ENCODE measurements at regions not wholly inside any gene's neighbourhood (a gene's known extent, or its start where the extent isn't known, plus 50 kb on each side); places are given as distances from the start of the nearest gene placed in this dataset.

GRCh38 chrX:39638526-39638925 is 459.2 kb downstream of the BCOR start:
- WGBS, 5 donors, result 63 to 94% (median 80%) methylated on average over 2 of the region's 2 CpGs
- peaks cover 0 to 11% (median 0%) of the 10 kb centered on the region in 7 donors for H3K27me3 ChIP-seq (replicated peaks in 1 of 7)
- no peaks in the 10 kb centered on the region for H3K9me3 ChIP-seq
- intact Hi-C loops (cut with DNase I; ENCODE audit: low total_unique reads), result no loop called here
- H3K36me3 ChIP-seq, result no peaks in the 10 kb centered on the region
- DNase-seq, result no peak
- TF ChIP-seq, protein P1, sequence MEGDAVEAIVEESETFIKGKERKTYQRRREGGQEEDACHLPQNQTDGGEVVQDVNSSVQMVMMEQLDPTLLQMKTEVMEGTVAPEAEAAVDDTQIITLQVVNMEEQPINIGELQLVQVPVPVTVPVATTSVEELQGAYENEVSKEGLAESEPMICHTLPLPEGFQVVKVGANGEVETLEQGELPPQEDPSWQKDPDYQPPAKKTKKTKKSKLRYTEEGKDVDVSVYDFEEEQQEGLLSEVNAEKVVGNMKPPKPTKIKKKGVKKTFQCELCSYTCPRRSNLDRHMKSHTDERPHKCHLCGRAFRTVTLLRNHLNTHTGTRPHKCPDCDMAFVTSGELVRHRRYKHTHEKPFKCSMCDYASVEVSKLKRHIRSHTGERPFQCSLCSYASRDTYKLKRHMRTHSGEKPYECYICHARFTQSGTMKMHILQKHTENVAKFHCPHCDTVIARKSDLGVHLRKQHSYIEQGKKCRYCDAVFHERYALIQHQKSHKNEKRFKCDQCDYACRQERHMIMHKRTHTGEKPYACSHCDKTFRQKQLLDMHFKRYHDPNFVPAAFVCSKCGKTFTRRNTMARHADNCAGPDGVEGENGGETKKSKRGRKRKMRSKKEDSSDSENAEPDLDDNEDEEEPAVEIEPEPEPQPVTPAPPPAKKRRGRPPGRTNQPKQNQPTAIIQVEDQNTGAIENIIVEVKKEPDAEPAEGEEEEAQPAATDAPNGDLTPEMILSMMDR (IDR thresholded peaks at IDR 0.05 in 8 of 11, conservative IDR thresholded peaks at IDR 0.05 in 3 of 11), result no peak
- TF ChIP-seq POLR2A (IDR thresholded peaks at IDR 0.05), result no peak
- no peak for TF ChIP-seq POLR2AphosphoS5 (IDR thresholded peaks at IDR 0.05)
- no peak overlapping the region for H3K27ac ChIP-seq
- no peaks in the 10 kb centered on the region for H3K4me1 ChIP-seq
- H3K4me3 ChIP-seq, result no peak overlapping the region

DNA sequence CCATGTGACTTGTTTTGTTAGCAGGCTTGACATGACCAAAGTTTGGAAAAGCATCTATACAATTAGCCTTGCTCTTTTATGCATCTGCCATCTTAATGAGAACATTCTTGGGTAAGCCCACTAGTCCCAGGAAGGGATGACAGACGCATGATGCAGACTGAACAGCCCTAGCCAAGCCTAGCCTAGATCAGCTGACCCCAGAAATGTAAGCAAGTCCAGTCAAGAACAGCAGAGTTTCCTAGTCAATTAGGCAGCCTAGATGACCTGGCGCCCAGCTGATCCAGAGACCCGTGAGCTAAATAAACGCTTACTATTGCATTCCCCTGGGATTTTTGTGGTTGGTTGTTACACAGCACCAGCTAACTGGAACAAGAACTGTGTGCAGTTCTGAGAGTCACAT is 457.9 kb downstream of the BCOR start:
- H3K27me3 ChIP-seq (replicated peaks in 1 of 7), result peaks cover 0 to 11% (median 0%) of the 10 kb centered on the region in 7 donors
- TF ChIP-seq, protein P1 (IDR thresholded peaks at IDR 0.05 in 8 of 11, conservative IDR thresholded peaks at IDR 0.05 in 3 of 11), result no peak
- no peak for TF ChIP-seq POLR2AphosphoS5 (IDR thresholded peaks at IDR 0.05)
- TF ChIP-seq POLR2A (IDR thresholded peaks at IDR 0.05), result no peak
- 78 to 87% (median 85%) methylated on average over 3 to 4 of the region's 4 CpGs for WGBS, 5 donors
- no peaks in the 10 kb centered on the region for H3K36me3 ChIP-seq
- no peaks in the 10 kb centered on the region for H3K4me1 ChIP-seq
- intact Hi-C loops (cut with DNase I; ENCODE audit: low total_unique reads), result no loop called here
- no peaks in the 10 kb centered on the region for H3K9me3 ChIP-seq
- no peak overlapping the region for H3K27ac ChIP-seq
- DNase-seq, result no peak
- H3K4me3 ChIP-seq, result no peak overlapping the region

DNA sequence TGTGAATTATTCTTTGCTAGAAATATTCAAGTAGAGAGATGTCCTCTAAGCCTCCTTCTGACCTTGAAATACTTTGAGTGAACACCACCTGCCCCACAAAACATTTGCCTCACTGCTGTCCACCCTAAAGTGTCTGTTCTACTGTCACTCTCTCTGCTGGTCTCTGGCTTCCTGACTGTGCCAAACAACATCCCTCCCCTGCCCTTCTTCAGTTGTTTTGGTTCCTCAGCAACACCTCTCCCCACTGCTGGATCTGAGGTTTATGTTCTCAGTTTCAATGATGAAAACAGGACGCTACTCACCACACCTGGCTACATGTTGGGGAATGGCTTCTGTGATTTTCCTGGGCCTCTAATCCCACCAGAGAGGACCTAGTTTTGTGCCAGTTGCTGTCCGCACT is 456.9 kb downstream of the BCOR start:
- intact Hi-C loops (cut with DNase I; ENCODE audit: low total_unique reads), result no loop called here
- TF ChIP-seq POLR2A (IDR thresholded peaks at IDR 0.05) (no peak), POLR2AphosphoS5 (IDR thresholded peaks at IDR 0.05) (no peak)
- TF ChIP-seq, protein P1 (IDR thresholded peaks at IDR 0.05 in 8 of 11, conservative IDR thresholded peaks at IDR 0.05 in 3 of 11), result no peak
- Histone ChIP-seq H3K27ac (no peak overlapping the region), H3K4me1 (no peaks in the 10 kb centered on the region), H3K27me3 (replicated peaks in 1 of 7) (peaks cover 0 to 11% (median 0%) of the 10 kb centered on the region in 7 donors), H3K4me3 (no peak overlapping the region), H3K9me3 (no peaks in the 10 kb centered on the region), H3K36me3 (no peaks in the 10 kb centered on the region)
- no peak for DNase-seq
- 66 to 83% (median 72%) methylated on average over 1 to 2 of the region's 2 CpGs for WGBS, 5 donors

DNA sequence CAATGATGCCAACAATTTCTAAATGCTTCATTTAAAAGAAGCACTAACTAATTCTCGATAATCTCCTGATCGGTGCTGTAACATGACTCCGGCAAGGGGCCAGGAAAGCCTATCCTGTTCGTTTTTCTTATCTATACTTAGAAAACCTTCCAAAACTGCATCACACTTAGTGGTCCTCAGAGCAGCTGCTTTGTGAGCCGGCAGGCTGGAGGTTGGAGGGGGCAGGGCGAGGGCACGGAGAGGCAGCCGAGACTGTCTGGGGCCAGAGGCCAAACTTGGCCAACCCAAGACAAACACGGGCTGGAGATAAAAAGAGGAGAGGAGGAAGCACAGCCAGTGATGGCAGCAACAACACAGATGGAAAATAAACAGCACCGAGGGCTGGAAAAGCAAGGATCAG is 455.7 kb downstream of the BCOR start:
- Histone ChIP-seq H3K4me3 (no peak overlapping the region), H3K4me1 (no peaks in the 10 kb centered on the region), H3K36me3 (no peaks in the 10 kb centered on the region), H3K27ac (no peak overlapping the region), H3K27me3 (replicated peaks in 1 of 7) (peaks cover 0 to 11% (median 0%) of the 10 kb centered on the region in 7 donors), H3K9me3 (peaks cover 0 to 7% (median 0%) of the 10 kb centered on the region in 8 donors)
- WGBS, 5 donors, result 59 to 79% (median 65%) methylated on average over 10 of the region's 10 CpGs
- DNase-seq, result no peak
- intact Hi-C loops (cut with DNase I; ENCODE audit: low total_unique reads), result no loop called here
- TF ChIP-seq, protein P1 (IDR thresholded peaks at IDR 0.05 in 8 of 11, conservative IDR thresholded peaks at IDR 0.05 in 3 of 11), result no peak
- TF ChIP-seq POLR2AphosphoS5 (IDR thresholded peaks at IDR 0.05) (no peak), POLR2A (IDR thresholded peaks at IDR 0.05) (no peak)

Measured in spleen (tissue), 11 donors.